Tibial nerve (tissue), 3 donors: ENCODE measurements at regions not wholly inside any gene's neighbourhood (a gene's known extent, or its start where the extent isn't known, plus 50 kb on each side); places are given as distances from the start of the nearest gene placed in this dataset.

Experiments
- POLR2A ChIP-seq, 2 donors: fragments of 450-650 bp; IDR thresholded peaks; one replicate each; pipeline ENCODE4 v1.6.1; 2017; ENCODE audit warnings: antibody characterized with exemption in 2 of 2, mild to moderate bottlenecking in 2 of 2, moderate library complexity in 2 of 2
- TF ChIP-seq, protein P1 (sequence below), 5 experiments: fragments of 200-600 bp in 3 of 5; fragments of 450-650 bp in 2 of 5; sonication (generic) in 3 of 5; IDR thresholded peaks; one replicate each; pipeline ENCODE4 v1.5.1; 2016 to 2019; ENCODE audit warnings: antibody characterized with exemption in 5 of 5, mild to moderate bottlenecking in 3 of 5, moderate library complexity in 2 of 5

GRCh38 chr20:11108102-11108810 is 434.5 kb upstream of the JAG1 start:
- TF ChIP-seq, protein P1, sequence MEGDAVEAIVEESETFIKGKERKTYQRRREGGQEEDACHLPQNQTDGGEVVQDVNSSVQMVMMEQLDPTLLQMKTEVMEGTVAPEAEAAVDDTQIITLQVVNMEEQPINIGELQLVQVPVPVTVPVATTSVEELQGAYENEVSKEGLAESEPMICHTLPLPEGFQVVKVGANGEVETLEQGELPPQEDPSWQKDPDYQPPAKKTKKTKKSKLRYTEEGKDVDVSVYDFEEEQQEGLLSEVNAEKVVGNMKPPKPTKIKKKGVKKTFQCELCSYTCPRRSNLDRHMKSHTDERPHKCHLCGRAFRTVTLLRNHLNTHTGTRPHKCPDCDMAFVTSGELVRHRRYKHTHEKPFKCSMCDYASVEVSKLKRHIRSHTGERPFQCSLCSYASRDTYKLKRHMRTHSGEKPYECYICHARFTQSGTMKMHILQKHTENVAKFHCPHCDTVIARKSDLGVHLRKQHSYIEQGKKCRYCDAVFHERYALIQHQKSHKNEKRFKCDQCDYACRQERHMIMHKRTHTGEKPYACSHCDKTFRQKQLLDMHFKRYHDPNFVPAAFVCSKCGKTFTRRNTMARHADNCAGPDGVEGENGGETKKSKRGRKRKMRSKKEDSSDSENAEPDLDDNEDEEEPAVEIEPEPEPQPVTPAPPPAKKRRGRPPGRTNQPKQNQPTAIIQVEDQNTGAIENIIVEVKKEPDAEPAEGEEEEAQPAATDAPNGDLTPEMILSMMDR (IDR thresholded peaks at IDR 0.05): no peak
- TF ChIP-seq POLR2A (IDR thresholded peaks at IDR 0.05): no peak
